ENCODE measurements at regions not wholly inside any gene's neighbourhood (a gene's known extent, or its start where the extent isn't known, plus 50 kb on each side); places are given as distances from the start of the nearest gene placed in this dataset.

- Mint-ChIP-seq H3K27ac (no peak overlapping the region), H3K9me3 (ENCODE audit: insufficient read depth) (no peaks in the 10 kb centered on the region), H3K4me1 (no peaks in the 10 kb centered on the region), H3K4me3 (no peak overlapping the region), H3K27me3 (peaks cover 28% of the 10 kb centered on the region)
- Histone ChIP-seq H3K79me2 (ENCODE audit: control insufficient read depth, insufficient read depth, low read length) (no peaks in the 10 kb centered on the region), H3K27ac (ENCODE audit: low read length in 2 of 2) (no peak overlapping the region), H3K4me3 (ENCODE audit: control extremely low read depth in 1 of 5, extremely low read depth in 1 of 5, insufficient read depth in 1 of 5, low read depth in 2 of 5, low read length in 4 of 5) (no peak overlapping the region), H3K9me3 (ENCODE audit: control extremely low read depth in 1 of 3, control insufficient read depth in 2 of 3, insufficient read depth in 1 of 3, low read length in 2 of 3) (peaks cover 0 to 6% (median 4%) of the 10 kb centered on the region in 3 donors), H4K20me1 (ENCODE audit: control insufficient read depth, insufficient read depth, low read length, poor library complexity, severe bottlenecking) (no peaks in the 10 kb centered on the region), H3K4me1 (ENCODE audit: control insufficient read depth in 2 of 2, insufficient read depth in 2 of 2, low read length in 2 of 2) (no peaks in the 10 kb centered on the region), H3K27me3 (replicated peaks in 1 of 4; ENCODE audit: control extremely low read depth in 1 of 4, control insufficient read depth in 3 of 4, insufficient read depth in 4 of 4, low read length in 3 of 4) (peaks cover 0 to 5% (median 2%) of the 10 kb centered on the region in 4 experiments), H3K36me3 (replicated peaks in 1 of 2; ENCODE audit: control extremely low read depth in 1 of 2, control insufficient read depth in 1 of 2, extremely low read depth in 1 of 2, insufficient read depth in 2 of 2, low read length in 1 of 2) (no peaks in the 10 kb centered on the region), H3K4me2 (replicated peaks; ENCODE audit: low read depth, low read length, poor library complexity, severe bottlenecking) (no peak overlapping the region), H2AFZ (ENCODE audit: insufficient read depth, low read depth, low read length, poor library complexity, severe bottlenecking) (no peak overlapping the region), H3K9ac (ENCODE audit: low read length) (no peak overlapping the region)
- TF ChIP-seq EZH2 (IDR thresholded peaks at IDR 0.05; ENCODE audit: borderline replicate concordance, insufficient read depth, low read depth, low read length, poor library complexity, severe bottlenecking) (no peak), CTCF (IDR thresholded peaks at IDR 0.05) (no peak)
- POLR2A ChIA-PET = no interaction called here
- intact Hi-C loops (cut with micrococcal nuclease) = no loop called here
- no peak for DNase-seq
- CTCF ChIA-PET = no interaction called here
- ATAC-seq (ENCODE audit: low read depth) = no peak
- WGBS (ENCODE audit: insufficient coverage) = 96% methylated on average over 5 of the region's 6 CpGs
Measured at GRCh38 chr10:78947226-78947625, 121.5 kb upstream of the ZMIZ1 start.

DNA sequence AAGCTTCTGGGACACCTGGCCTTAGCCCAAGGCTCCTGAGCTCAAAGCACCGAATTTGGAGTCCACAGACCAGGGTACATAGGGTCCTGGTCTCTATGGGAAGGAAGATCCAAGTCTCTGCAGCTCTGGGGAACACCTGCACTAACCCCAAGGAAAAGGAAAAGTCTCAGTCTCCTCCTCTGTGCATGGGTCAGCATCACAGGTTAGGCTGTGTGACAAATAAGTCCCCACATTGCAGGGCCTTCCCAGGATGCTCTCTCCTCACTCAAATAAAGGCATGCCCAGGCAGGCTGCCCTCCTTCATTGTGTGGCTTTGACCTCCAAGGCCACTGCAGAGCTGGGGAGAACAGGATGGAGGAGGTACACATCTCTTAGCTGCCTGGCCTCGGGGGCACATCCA, 121.0 kb upstream of the ZMIZ1 start:
- no peak overlapping the region for H3K4me2 ChIP-seq (replicated peaks; ENCODE audit: low read depth, low read length, poor library complexity, severe bottlenecking)
- ChIA-PET POLR2A (no interaction called here), CTCF (no interaction called here)
- no peaks in the 10 kb centered on the region for H3K36me3 ChIP-seq (replicated peaks in 1 of 2; ENCODE audit: control extremely low read depth in 1 of 2, control insufficient read depth in 1 of 2, extremely low read depth in 1 of 2, insufficient read depth in 2 of 2, low read length in 1 of 2)
- H2AFZ ChIP-seq (ENCODE audit: insufficient read depth, low read depth, low read length, poor library complexity, severe bottlenecking) = no peak overlapping the region
- peaks cover 0 to 4% (median 4%) of the 10 kb centered on the region in 3 donors for H3K9me3 ChIP-seq (ENCODE audit: control extremely low read depth in 1 of 3, control insufficient read depth in 2 of 3, insufficient read depth in 1 of 3, low read length in 2 of 3)
- Mint-ChIP-seq H3K9me3 (ENCODE audit: insufficient read depth) (no peaks in the 10 kb centered on the region), H3K27me3 (peaks cover 30% of the 10 kb centered on the region), H3K4me3 (no peak overlapping the region), H3K27ac (no peak overlapping the region), H3K4me1 (no peaks in the 10 kb centered on the region)
- H3K9ac ChIP-seq (ENCODE audit: low read length) = no peak overlapping the region
- no peak overlapping the region for H3K27ac ChIP-seq (ENCODE audit: low read length in 2 of 2)
- H3K4me3 ChIP-seq (ENCODE audit: control extremely low read depth in 1 of 5, extremely low read depth in 1 of 5, insufficient read depth in 1 of 5, low read depth in 2 of 5, low read length in 4 of 5) = no peak overlapping the region
- H3K27me3 ChIP-seq (replicated peaks in 1 of 4; ENCODE audit: control extremely low read depth in 1 of 4, control insufficient read depth in 3 of 4, insufficient read depth in 4 of 4, low read length in 3 of 4) = peaks cover 0 to 4% (median 2%) of the 10 kb centered on the region in 4 experiments
- H4K20me1 ChIP-seq (ENCODE audit: control insufficient read depth, insufficient read depth, low read length, poor library complexity, severe bottlenecking) = no peaks in the 10 kb centered on the region
- 83% methylated on average over 1 of the region's 2 CpGs for WGBS (ENCODE audit: insufficient coverage)
- H3K4me1 ChIP-seq (ENCODE audit: control insufficient read depth in 2 of 2, insufficient read depth in 2 of 2, low read length in 2 of 2) = no peaks in the 10 kb centered on the region
- TF ChIP-seq CTCF (IDR thresholded peaks at IDR 0.05) (no peak), EZH2 (IDR thresholded peaks at IDR 0.05; ENCODE audit: borderline replicate concordance, insufficient read depth, low read depth, low read length, poor library complexity, severe bottlenecking) (no peak)
- intact Hi-C loops (cut with micrococcal nuclease) = no loop called here
- ATAC-seq (ENCODE audit: low read depth) (no peak), DNase-seq (no peak)
- H3K79me2 ChIP-seq (ENCODE audit: control insufficient read depth, insufficient read depth, low read length) = no peaks in the 10 kb centered on the region
